H9 (cell line): ENCODE measurements at regions not wholly inside any gene's neighbourhood (a gene's known extent, or its start where the extent isn't known, plus 50 kb on each side); places are given as distances from the start of the nearest gene placed in this dataset.

Experiments used
- DNase-seq: peaks from one replicate; pipeline ENCODE4 v3.0.0-alpha.2; 2017
- H2AFZ ChIP-seq: one replicate; pipeline ENCODE4 v1.6.1; 2013; ENCODE audit warnings: mild to moderate bottlenecking, low read length, control low read depth, moderate library complexity
- H2AK5ac ChIP-seq: 2 replicates; pipeline ENCODE4 v1.6.1; 2013; ENCODE audit warnings: low read length, control low read depth, mixed read lengths; ENCODE audit not compliant: insufficient read length
- H2BK120ac ChIP-seq: one replicate; pipeline ENCODE4 v1.6.1; 2013; ENCODE audit warnings: low read depth, mild to moderate bottlenecking, low read length, control low read depth, inconsistent platforms; ENCODE audit not compliant: poor library complexity, severe bottlenecking
- H2BK12ac ChIP-seq: 2 replicates; pipeline ENCODE4 v1.6.1; 2013; ENCODE audit warnings: low read length, control low read depth, mixed read lengths, low read depth; ENCODE audit not compliant: insufficient read length
- H2BK15ac ChIP-seq: 2 replicates; pipeline ENCODE4 v1.6.1; 2013; ENCODE audit warnings: low read depth, low read length, control low read depth
- H2BK20ac ChIP-seq: one replicate; pipeline ENCODE4 v1.6.1; 2013; ENCODE audit warnings: low read depth, mild to moderate bottlenecking, low read length, control low read depth, inconsistent platforms; ENCODE audit not compliant: poor library complexity, severe bottlenecking
- H2BK5ac ChIP-seq: 2 replicates; pipeline ENCODE4 v1.6.1; 2013; ENCODE audit warnings: low read length, control low read depth, mixed read lengths; ENCODE audit not compliant: insufficient read length
- H3K14ac ChIP-seq: 2 replicates; pipeline ENCODE4 v1.6.1; 2013; ENCODE audit warnings: low read length, control low read depth; ENCODE audit not compliant: insufficient read depth
- H3K18ac ChIP-seq: 2 replicates; pipeline ENCODE4 v1.6.1; 2013; ENCODE audit warnings: low read depth, mild to moderate bottlenecking, mixed read lengths, low read length, control low read depth; ENCODE audit not compliant: insufficient read length
- H3K23ac ChIP-seq: 2 replicates; pipeline ENCODE4 v1.6.1; 2013; ENCODE audit warnings: low read length, control low read depth, mixed read lengths, low read depth; ENCODE audit not compliant: insufficient read length
- H3K23me2 ChIP-seq: 2 replicates; pipeline ENCODE4 v1.6.1; 2013; ENCODE audit warnings: low read depth, mild to moderate bottlenecking, mixed read lengths, low read length, control low read depth; ENCODE audit not compliant: insufficient read length, poor library complexity, severe bottlenecking
- H3K27ac ChIP-seq: 2 replicates; pipeline ENCODE4 v1.5.1; 2013; ENCODE audit warnings: low read length, control low read depth, mixed read lengths, low read depth; ENCODE audit not compliant: insufficient read length
- H3K27me3 ChIP-seq: 2 replicates; pipeline ENCODE4 v1.6.1; 2013; ENCODE audit warnings: low read length, control low read depth, inconsistent platforms; ENCODE audit not compliant: insufficient read depth
- H3K4ac ChIP-seq: 2 replicates; pipeline ENCODE4 v1.6.1; 2013; ENCODE audit warnings: low read depth, mild to moderate bottlenecking, control low read depth, inconsistent platforms, low read length, moderate library complexity
- H3K4me1 ChIP-seq: 2 replicates; pipeline ENCODE4 v1.6.1; 2013; ENCODE audit warnings: low read length, control low read depth, inconsistent platforms; ENCODE audit not compliant: insufficient read depth
- H3K4me2 ChIP-seq: 2 replicates; pipeline ENCODE4 v1.6.1; 2013; ENCODE audit warnings: low read length, control low read depth, mixed read lengths; ENCODE audit not compliant: insufficient read length, insufficient read depth
- H3K56ac ChIP-seq: 2 replicates; pipeline ENCODE4 v1.6.1; 2013; ENCODE audit warnings: low read depth, mild to moderate bottlenecking, mixed read lengths, low read length, control low read depth; ENCODE audit not compliant: insufficient read length
- H3K79me1 ChIP-seq: 2 replicates; pipeline ENCODE4 v1.6.1; 2013; ENCODE audit warnings: low read depth, mild to moderate bottlenecking, moderate library complexity, low read length, control low read depth, inconsistent platforms; ENCODE audit not compliant: insufficient read depth, poor library complexity, severe bottlenecking
- H3K79me2 ChIP-seq: 2 replicates; pipeline ENCODE4 v1.6.1; 2013; ENCODE audit warnings: low read length, control low read depth, inconsistent platforms; ENCODE audit not compliant: insufficient read depth
- H3K9ac ChIP-seq: 2 replicates; pipeline ENCODE4 v1.6.1; 2013; ENCODE audit warnings: low read length, control low read depth, mixed read lengths; ENCODE audit not compliant: insufficient read length; ENCODE audit errors: extremely low read depth
- H3K9me3 ChIP-seq: one replicate; pipeline ENCODE4 v1.6.1; 2013; ENCODE audit warnings: low read depth, low read length, inconsistent platforms; ENCODE audit not compliant: control insufficient read depth
- H3T11ph ChIP-seq: one replicate; pipeline ENCODE4 v1.6.1; 2013; ENCODE audit warnings: mild to moderate bottlenecking, low read length, control low read depth, inconsistent platforms
- H4K20me1 ChIP-seq: one replicate; pipeline ENCODE4 v1.6.1; 2013; ENCODE audit not compliant: control insufficient read depth, insufficient read length, insufficient read depth
- H4K5ac ChIP-seq: 2 replicates; pipeline ENCODE4 v1.6.1; 2013; ENCODE audit warnings: low read depth, mild to moderate bottlenecking, mixed read lengths, low read length, control low read depth; ENCODE audit not compliant: insufficient read length
- H4K8ac ChIP-seq: replicated peaks from 2 replicates; pipeline ENCODE4 v1.6.1; 2013; ENCODE audit warnings: low read length, control low read depth, mixed read lengths, low read depth; ENCODE audit not compliant: insufficient read length
- H4K91ac ChIP-seq: 2 replicates; pipeline ENCODE4 v1.6.1; 2013; ENCODE audit warnings: low read depth, mild to moderate bottlenecking, moderate library complexity, mixed read lengths, low read length, control low read depth; ENCODE audit not compliant: insufficient read length
- H3K27ac Mint-ChIP-seq, 3 experiments: 2 replicates in 2 of 3; 3 replicates in 1 of 3; pipeline ENCODE4 v1.8.0; 2020 to 2021; ENCODE audit warnings: mixed read lengths in 3 of 3, mild to moderate bottlenecking in 1 of 3, moderate library complexity in 1 of 3
- H3K27me3 Mint-ChIP-seq: 2 replicates; pipeline ENCODE4 v1.8.0; 2021; ENCODE audit warnings: low read depth, mild to moderate bottlenecking, moderate library complexity, mixed read lengths
- H3K36me3 Mint-ChIP-seq, 3 experiments: 2 replicates in 2 of 3; 3 replicates in 1 of 3; pipeline ENCODE4 v1.8.0; 2020 to 2021; ENCODE audit warnings: low read depth in 3 of 3, mixed read lengths in 3 of 3; ENCODE audit not compliant: insufficient read depth in 1 of 3
- H3K4me1 Mint-ChIP-seq, 2 experiments: 2 replicates each; pipeline ENCODE4 v1.8.0; 2020; ENCODE audit warnings: mixed read lengths in 2 of 2
- H3K4me3 Mint-ChIP-seq, 2 experiments: 2 replicates in 1 of 2; 3 replicates in 1 of 2; pipeline ENCODE4 v1.8.0; 2020 to 2021; ENCODE audit warnings: mild to moderate bottlenecking in 2 of 2, mixed read lengths in 2 of 2, moderate library complexity in 1 of 2
- H3K9me3 Mint-ChIP-seq, 2 experiments: 2 replicates in 1 of 2; 3 replicates in 1 of 2; pipeline ENCODE4 v1.8.0; 2020; ENCODE audit warnings: mild to moderate bottlenecking in 2 of 2, mixed read lengths in 2 of 2, moderate library complexity in 1 of 2
- CTCF ChIP-seq: fragments of 200-600 bp; sonication (generic); conservative IDR thresholded peaks from 3 replicates; pipeline ENCODE4 v1.8.0; 2021; ENCODE audit warnings: antibody characterized with exemption, mild to moderate bottlenecking
- WGBS: extraction: QIAGEN DNeasy Blood & Tissue Kit; methylation state at CpG from one replicate; pipeline ENCODE4 v1.1.7; 2013; ENCODE audit warnings: missing lambda C conversion rate, low lambda C conversion rate, mixed read lengths; ENCODE audit not compliant: insufficient read length; ENCODE audit errors: extremely low coverage; 5-methylcytosine and 5-hydroxymethylcytosine counted together

GRCh38 chr16:54706406-54706805 lies 224.3 kb upstream of the IRX5 start:
- no CpG with 5 or more reads among the region's 2 CpGs for WGBS
- no peaks in the 10 kb centered on the region; a peak in 1 of 5 replicates for H3K9me3 Mint-ChIP-seq
- no peaks in the 10 kb centered on the region for H3K27me3 Mint-ChIP-seq

More at GRCh38 chr16:54706406-54706805, 224.3 kb upstream of the IRX5 start:
- Histone ChIP-seq H4K20me1 (no peaks in the 10 kb centered on the region), H3K9ac (no peak overlapping the region), H2BK20ac (no peak overlapping the region), H3T11ph (no peak overlapping the region), H2BK120ac (no peak overlapping the region), H3K4ac (no peak overlapping the region), H3K23me2 (no peaks in the 10 kb centered on the region), H3K18ac (no peak overlapping the region), H2BK12ac (no peak overlapping the region), H3K4me2 (no peak overlapping the region), H3K23ac (no peak overlapping the region), H2AK5ac (no peak overlapping the region), H2AFZ (no peak overlapping the region), H3K14ac (no peak overlapping the region), H4K5ac (no peak overlapping the region), H3K4me1 (no peaks in the 10 kb centered on the region), H2BK5ac (no peak overlapping the region), H3K27ac (no peak overlapping the region), H3K9me3 (no peaks in the 10 kb centered on the region), H3K27me3 (no peaks in the 10 kb centered on the region), H2BK15ac (no peak overlapping the region), H4K8ac (no peak overlapping the region), H3K56ac (no peak overlapping the region), H4K91ac (no peak overlapping the region), H3K79me2 (no peaks in the 10 kb centered on the region), H3K79me1 (no peaks in the 10 kb centered on the region)
- DNase-seq = no peak
- H3K4me3 Mint-ChIP-seq = no peak overlapping the region
- H3K36me3 Mint-ChIP-seq = no peaks in the 10 kb centered on the region
- TF ChIP-seq CTCF = no peak
- H3K4me1 Mint-ChIP-seq = peaks cover 0 to 4% of the 10 kb centered on the region in 2 experiments; a peak in 1 of 4 replicates
- no peak overlapping the region for H3K27ac Mint-ChIP-seq
